Caco-2 (cell line): ENCODE measurements at regions not wholly inside any gene's neighbourhood (a gene's known extent, or its start where the extent isn't known, plus 50 kb on each side); places are given as distances from the start of the nearest gene placed in this dataset.

Source experiments
- BruUV-seq: library from RNA; stranded (reverse); fragments of 400-500 nt; replicated peaks from 2 replicates; lab custom pipeline; 2021; lab: Mats Ljungman, UMichigan
- CTCF ChIA-PET: fragments of 300-600 bp; sonication (Branson Sonifier 250); formaldehyde crosslinking; loops from one replicate; lab custom pipeline; 2022; ENCODE audit warnings: antibody characterized with exemption; lab: Charles Lee
- POLR2A ChIA-PET: fragments of 300-600 bp; sonication (Branson Sonifier 250); formaldehyde crosslinking; loops from one replicate; lab custom pipeline; 2022; ENCODE audit warnings: antibody characterized with exemption; lab: Charles Lee
- DNase-seq, 2 experiments: peaks; one replicate each; pipeline versions ENCODE4 v3.0.0 to v3.0.0-alpha.2; 2020 to 2022
- H3K27me3 ChIP-seq: replicated peaks from 2 replicates; pipeline ENCODE4 v1.6.0; 2011; ENCODE audit warnings: low read length; ENCODE audit not compliant: control insufficient read depth, insufficient read depth
- H3K36me3 ChIP-seq: 2 replicates; pipeline ENCODE4 v1.5.1; 2011; ENCODE audit warnings: low read length; ENCODE audit not compliant: control insufficient read depth, insufficient read depth
- H3K4me1 ChIP-seq: fragments of 250-450 bp; sonication (Bioruptor Pico); 2 replicates; pipeline ENCODE4 v1.5.1; 2020; ENCODE audit warnings: mild to moderate bottlenecking
- H3K4me3 ChIP-seq: 2 replicates; pipeline ENCODE4 v1.5.1; 2011; ENCODE audit warnings: low read depth, mild to moderate bottlenecking, control low read depth, low read length
- H3K9me3 ChIP-seq: fragments of 250-450 bp; sonication (Bioruptor Pico); 2 replicates; pipeline ENCODE4 v1.5.1; 2020; ENCODE audit warnings: mild to moderate bottlenecking, moderate library complexity
- H3K27ac Mint-ChIP-seq: one replicate; pipeline ENCODE4 v1.8.0; 2022; ENCODE audit warnings: mixed read lengths; ENCODE audit not compliant: unreplicated experiment
- H3K27me3 Mint-ChIP-seq: one replicate; pipeline ENCODE4 v1.8.0; 2022; ENCODE audit warnings: mixed read lengths; ENCODE audit not compliant: insufficient read depth, unreplicated experiment
- H3K36me3 Mint-ChIP-seq: one replicate; pipeline ENCODE4 v1.8.0; 2022; ENCODE audit warnings: mild to moderate bottlenecking, mixed read lengths; ENCODE audit not compliant: insufficient read depth, unreplicated experiment
- H3K4me1 Mint-ChIP-seq: one replicate; pipeline ENCODE4 v1.8.0; 2022; ENCODE audit warnings: low read depth, mixed read lengths; ENCODE audit not compliant: unreplicated experiment
- H3K4me3 Mint-ChIP-seq: one replicate; pipeline ENCODE4 v1.8.0; 2022; ENCODE audit warnings: mild to moderate bottlenecking, moderate library complexity, mixed read lengths; ENCODE audit not compliant: unreplicated experiment
- H3K9me3 Mint-ChIP-seq: one replicate; pipeline ENCODE4 v1.8.0; 2022; ENCODE audit warnings: mixed read lengths; ENCODE audit not compliant: unreplicated experiment
- intact Hi-C: fragments of 100-400 bp; cut with micrococcal nuclease; formaldehyde crosslinking; loops from one replicate; pipeline ENCODE4 v1.10.0; 2022; ENCODE audit not compliant: unreplicated experiment
- TF ChIP-seq, protein P1 (sequence below), 2 experiments: fragments of 200-600 bp in 1 of 2; IDR thresholded peaks; 1 replicate in 1 of 2; 2 replicates in 1 of 2; pipeline versions ENCODE4 v1.5.1 to v1.8.0; 2011 to 2022; ENCODE audit warnings: antibody characterized with exemption in 1 of 2, control low read depth in 1 of 2, inconsistent platforms in 1 of 2, low read depth in 1 of 2, low read length in 1 of 2, mild to moderate bottlenecking in 1 of 2, moderate library complexity in 1 of 2; ENCODE audit not compliant: insufficient read depth in 1 of 2, severe bottlenecking in 1 of 2, unreplicated experiment in 1 of 2

- Histone ChIP-seq H3K27me3 (no peaks in the 10 kb centered on the region), H3K9me3 (peaks cover 9% of the 10 kb centered on the region), H3K4me3 (no peak overlapping the region), H3K36me3 (no peaks in the 10 kb centered on the region), H3K4me1 (no peaks in the 10 kb centered on the region)
- DNase-seq: no peak
- Mint-ChIP-seq H3K27me3 (no peaks in the 10 kb centered on the region), H3K36me3 (no peaks in the 10 kb centered on the region), H3K27ac (no peak overlapping the region), H3K4me3 (no peak overlapping the region), H3K4me1 (no peaks in the 10 kb centered on the region), H3K9me3 (peaks cover 15% of the 10 kb centered on the region)
- no TSS peak for BruUV-seq
- CTCF ChIA-PET: no interaction called here
- POLR2A ChIA-PET: no interaction called here
- TF ChIP-seq, protein P1, sequence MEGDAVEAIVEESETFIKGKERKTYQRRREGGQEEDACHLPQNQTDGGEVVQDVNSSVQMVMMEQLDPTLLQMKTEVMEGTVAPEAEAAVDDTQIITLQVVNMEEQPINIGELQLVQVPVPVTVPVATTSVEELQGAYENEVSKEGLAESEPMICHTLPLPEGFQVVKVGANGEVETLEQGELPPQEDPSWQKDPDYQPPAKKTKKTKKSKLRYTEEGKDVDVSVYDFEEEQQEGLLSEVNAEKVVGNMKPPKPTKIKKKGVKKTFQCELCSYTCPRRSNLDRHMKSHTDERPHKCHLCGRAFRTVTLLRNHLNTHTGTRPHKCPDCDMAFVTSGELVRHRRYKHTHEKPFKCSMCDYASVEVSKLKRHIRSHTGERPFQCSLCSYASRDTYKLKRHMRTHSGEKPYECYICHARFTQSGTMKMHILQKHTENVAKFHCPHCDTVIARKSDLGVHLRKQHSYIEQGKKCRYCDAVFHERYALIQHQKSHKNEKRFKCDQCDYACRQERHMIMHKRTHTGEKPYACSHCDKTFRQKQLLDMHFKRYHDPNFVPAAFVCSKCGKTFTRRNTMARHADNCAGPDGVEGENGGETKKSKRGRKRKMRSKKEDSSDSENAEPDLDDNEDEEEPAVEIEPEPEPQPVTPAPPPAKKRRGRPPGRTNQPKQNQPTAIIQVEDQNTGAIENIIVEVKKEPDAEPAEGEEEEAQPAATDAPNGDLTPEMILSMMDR (IDR thresholded peaks at IDR 0.05; ENCODE audit: insufficient read depth in 1 of 2, low read depth in 1 of 2, low read length in 1 of 2, severe bottlenecking in 1 of 2, unreplicated experiment in 1 of 2): no peak
- intact Hi-C loops: no loop called here
These were observed 86.4 kb upstream of the RFLNA start for GRCh38 chr12:124208489-124208888.

GRCh38 chr12:124210991-124211577 is 83.8 kb upstream of the RFLNA start:
- no peaks in the 10 kb centered on the region for H3K36me3 ChIP-seq
- Mint-ChIP-seq H3K27me3 (no peaks in the 10 kb centered on the region), H3K9me3 (peaks cover 6% of the 10 kb centered on the region), H3K36me3 (no peaks in the 10 kb centered on the region), H3K4me3 (no peak overlapping the region), H3K4me1 (no peaks in the 10 kb centered on the region), H3K27ac (no peak overlapping the region)
- BruUV-seq: no TSS peak
- H3K9me3 ChIP-seq: peaks cover 9% of the 10 kb centered on the region
- TF ChIP-seq, protein P1 (IDR thresholded peaks at IDR 0.05; ENCODE audit: insufficient read depth in 1 of 2, low read depth in 1 of 2, low read length in 1 of 2, severe bottlenecking in 1 of 2, unreplicated experiment in 1 of 2): no peak
- H3K4me3 ChIP-seq: no peak overlapping the region
- intact Hi-C loops: no loop called here
- POLR2A ChIA-PET: interaction anchor here (0.7 kb wide), 1 partner anchor 8 kb away, joined by 3 read pairs; no protein-coding TSS in a partner anchor
- DNase-seq: no peak
- no peaks in the 10 kb centered on the region for H3K4me1 ChIP-seq
- CTCF ChIA-PET: no interaction called here
- H3K27me3 ChIP-seq: no peaks in the 10 kb centered on the region

DNA sequence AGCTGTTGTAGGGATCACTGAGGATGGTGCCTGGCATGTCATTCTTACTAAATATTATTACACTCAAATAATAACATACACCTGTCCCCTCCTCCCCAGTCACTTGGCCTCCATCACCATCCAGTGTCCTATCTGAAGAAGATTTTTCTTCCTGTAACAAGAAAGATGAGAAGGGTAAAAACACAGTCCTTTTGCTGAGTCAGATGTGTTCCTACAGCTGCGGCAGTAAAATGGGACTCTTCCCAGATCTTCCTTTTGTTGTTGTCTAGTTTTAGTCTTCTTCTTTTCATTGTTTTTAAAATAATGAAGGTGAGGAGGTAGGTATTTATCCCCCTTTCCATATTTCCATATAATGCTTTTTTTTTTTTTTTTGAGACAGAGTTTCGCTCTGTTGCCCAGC is 83.1 kb upstream of the RFLNA start:
- H3K27ac Mint-ChIP-seq: no peak overlapping the region
- H3K4me1 Mint-ChIP-seq: no peaks in the 10 kb centered on the region
- H3K9me3 Mint-ChIP-seq: peaks cover 8% of the 10 kb centered on the region
- peaks cover 9% of the 10 kb centered on the region for H3K9me3 ChIP-seq
- H3K36me3 ChIP-seq: no peaks in the 10 kb centered on the region
- DNase-seq: no peak
- H3K36me3 Mint-ChIP-seq: no peaks in the 10 kb centered on the region
- no peaks in the 10 kb centered on the region for H3K4me1 ChIP-seq
- no TSS peak for BruUV-seq
- no peaks in the 10 kb centered on the region for H3K27me3 Mint-ChIP-seq
- intact Hi-C loops: no loop called here
- ChIA-PET CTCF (interaction anchor here (0.7 kb wide), 1 partner anchor 158 kb away, joined by 5 read pairs; no protein-coding TSS in a partner anchor), POLR2A (no interaction called here)
- no peak overlapping the region for H3K4me3 ChIP-seq
- TF ChIP-seq, protein P1 (IDR thresholded peaks at IDR 0.05; ENCODE audit: insufficient read depth in 1 of 2, low read depth in 1 of 2, low read length in 1 of 2, severe bottlenecking in 1 of 2, unreplicated experiment in 1 of 2): no peak
- no peaks in the 10 kb centered on the region for H3K27me3 ChIP-seq
- no peak overlapping the region for H3K4me3 Mint-ChIP-seq
